ENCODE measurements at regions not wholly inside any gene's neighbourhood (a gene's known extent, or its start where the extent isn't known, plus 50 kb on each side); places are given as distances from the start of the nearest gene placed in this dataset.

GRCh38 chr12:124430491-124430890 lies 135.6 kb downstream of the RFLNA start:
- Histone ChIP-seq H3K36me3 (ENCODE audit: control insufficient read depth, insufficient read depth, low read length) (peaks cover 76% of the 10 kb centered on the region), H3K27ac (ENCODE audit: low read length) (no peak overlapping the region), H3K4me3 (ENCODE audit: low read length) (no peak overlapping the region), H3K27me3 (ENCODE audit: control insufficient read depth, insufficient read depth, low read length) (no peaks in the 10 kb centered on the region), H3K4me1 (ENCODE audit: control insufficient read depth, insufficient read depth, low read length) (peaks cover 52% of the 10 kb centered on the region), H3K9me3 (replicated peaks; ENCODE audit: control insufficient read depth, low read depth, low read length) (no peaks in the 10 kb centered on the region)
- WGBS (ENCODE audit: insufficient coverage): 89% methylated on average over 23 of the region's 23 CpGs
- DNase-seq: no peak

- Histone ChIP-seq H3K4me3 (ENCODE audit: low read length) (no peak overlapping the region), H3K4me1 (ENCODE audit: control insufficient read depth, insufficient read depth, low read length) (peaks cover 51% of the 10 kb centered on the region), H3K36me3 (ENCODE audit: control insufficient read depth, insufficient read depth, low read length) (peaks cover 78% of the 10 kb centered on the region), H3K27me3 (ENCODE audit: control insufficient read depth, insufficient read depth, low read length) (no peaks in the 10 kb centered on the region), H3K27ac (ENCODE audit: low read length) (no peak overlapping the region), H3K9me3 (replicated peaks; ENCODE audit: control insufficient read depth, low read depth, low read length) (no peaks in the 10 kb centered on the region)
- WGBS (ENCODE audit: insufficient coverage): 81% methylated on average over 11 of the region's 15 CpGs
- no peak for DNase-seq
These were observed 134.6 kb downstream of the RFLNA start for GRCh38 chr12:124429535-124429934.

- no peak overlapping the region for H3K4me3 ChIP-seq (ENCODE audit: low read length)
- H3K27ac ChIP-seq (ENCODE audit: low read length): peak overlapping the region; percentile 51
- H3K9me3 ChIP-seq (replicated peaks; ENCODE audit: control insufficient read depth, low read depth, low read length): no peaks in the 10 kb centered on the region
- 51% methylated on average over 9 of the region's 13 CpGs for WGBS (ENCODE audit: insufficient coverage)
- H3K36me3 ChIP-seq (ENCODE audit: control insufficient read depth, insufficient read depth, low read length): peaks cover 84% of the 10 kb centered on the region
- H3K27me3 ChIP-seq (ENCODE audit: control insufficient read depth, insufficient read depth, low read length): no peaks in the 10 kb centered on the region
- no peak for DNase-seq
- peaks cover 51% of the 10 kb centered on the region for H3K4me1 ChIP-seq (ENCODE audit: control insufficient read depth, insufficient read depth, low read length)
These were observed 133.9 kb downstream of the RFLNA start for GRCh38 chr12:124428792-124429281.

GRCh38 chr12:124428136-124428791 lies 133.4 kb downstream of the RFLNA start:
- DNase-seq: no peak
- 40% methylated on average over 17 of the region's 23 CpGs for WGBS (ENCODE audit: insufficient coverage)
- Histone ChIP-seq H3K27ac (ENCODE audit: low read length) (peak overlapping the region; percentile 51), H3K4me1 (ENCODE audit: control insufficient read depth, insufficient read depth, low read length) (peaks cover 53% of the 10 kb centered on the region), H3K36me3 (ENCODE audit: control insufficient read depth, insufficient read depth, low read length) (peaks cover 83% of the 10 kb centered on the region), H3K9me3 (replicated peaks; ENCODE audit: control insufficient read depth, low read depth, low read length) (no peaks in the 10 kb centered on the region), H3K27me3 (ENCODE audit: control insufficient read depth, insufficient read depth, low read length) (no peaks in the 10 kb centered on the region), H3K4me3 (ENCODE audit: low read length) (no peak overlapping the region)

GRCh38 chr12:124426594-124427555 lies 132.0 kb downstream of the RFLNA start:
- H3K4me1 ChIP-seq (ENCODE audit: control insufficient read depth, insufficient read depth, low read length): peaks cover 58% of the 10 kb centered on the region
- H3K27me3 ChIP-seq (ENCODE audit: control insufficient read depth, insufficient read depth, low read length): no peaks in the 10 kb centered on the region
- H3K27ac ChIP-seq (ENCODE audit: low read length): peak overlapping the region; percentile 31
- H3K9me3 ChIP-seq (replicated peaks; ENCODE audit: control insufficient read depth, low read depth, low read length): no peaks in the 10 kb centered on the region
- peaks cover 77% of the 10 kb centered on the region for H3K36me3 ChIP-seq (ENCODE audit: control insufficient read depth, insufficient read depth, low read length)
- 43% methylated on average over 35 of the region's 42 CpGs for WGBS (ENCODE audit: insufficient coverage)
- H3K4me3 ChIP-seq (ENCODE audit: low read length): no peak overlapping the region
- DNase-seq: no peak

GRCh38 chr12:124425667-124426066 lies 130.8 kb downstream of the RFLNA start:
- H3K27me3 ChIP-seq (ENCODE audit: control insufficient read depth, insufficient read depth, low read length): no peaks in the 10 kb centered on the region
- H3K4me1 ChIP-seq (ENCODE audit: control insufficient read depth, insufficient read depth, low read length): peaks cover 70% of the 10 kb centered on the region
- H3K36me3 ChIP-seq (ENCODE audit: control insufficient read depth, insufficient read depth, low read length): peaks cover 82% of the 10 kb centered on the region
- 75% methylated on average over 3 of the region's 6 CpGs for WGBS (ENCODE audit: insufficient coverage)
- no peak overlapping the region for H3K4me3 ChIP-seq (ENCODE audit: low read length)
- DNase-seq: no peak
- no peaks in the 10 kb centered on the region for H3K9me3 ChIP-seq (replicated peaks; ENCODE audit: control insufficient read depth, low read depth, low read length)
- H3K27ac ChIP-seq (ENCODE audit: low read length): no peak overlapping the region

- Histone ChIP-seq H3K27ac (ENCODE audit: low read length) (no peak overlapping the region), H3K4me1 (ENCODE audit: control insufficient read depth, insufficient read depth, low read length) (peaks cover 82% of the 10 kb centered on the region), H3K9me3 (replicated peaks; ENCODE audit: control insufficient read depth, low read depth, low read length) (no peaks in the 10 kb centered on the region), H3K4me3 (ENCODE audit: low read length) (no peak overlapping the region), H3K36me3 (ENCODE audit: control insufficient read depth, insufficient read depth, low read length) (peaks cover 82% of the 10 kb centered on the region), H3K27me3 (ENCODE audit: control insufficient read depth, insufficient read depth, low read length) (no peaks in the 10 kb centered on the region)
- no peak for DNase-seq
- 84% methylated on average over 6 of the region's 10 CpGs for WGBS (ENCODE audit: insufficient coverage)
These were observed 129.6 kb downstream of the RFLNA start for GRCh38 chr12:124424516-124424905.

GRCh38 chr12:124423761-124424515 lies 129.0 kb downstream of the RFLNA start:
- Histone ChIP-seq H3K27me3 (ENCODE audit: control insufficient read depth, insufficient read depth, low read length) (no peaks in the 10 kb centered on the region), H3K36me3 (ENCODE audit: control insufficient read depth, insufficient read depth, low read length) (peaks cover 82% of the 10 kb centered on the region), H3K27ac (ENCODE audit: low read length) (peak overlapping the region; percentile 94), H3K4me3 (ENCODE audit: low read length) (no peak overlapping the region), H3K9me3 (replicated peaks; ENCODE audit: control insufficient read depth, low read depth, low read length) (no peaks in the 10 kb centered on the region), H3K4me1 (ENCODE audit: control insufficient read depth, insufficient read depth, low read length) (peaks cover 81% of the 10 kb centered on the region)
- no peak for DNase-seq
- 64% methylated on average over 16 of the region's 26 CpGs for WGBS (ENCODE audit: insufficient coverage)

- 11% methylated on average over 34 of the region's 37 CpGs for WGBS (ENCODE audit: insufficient coverage)
- H3K36me3 ChIP-seq (ENCODE audit: control insufficient read depth, insufficient read depth, low read length): peaks cover 82% of the 10 kb centered on the region
These were observed 128.0 kb downstream of the RFLNA start for GRCh38 chr12:124422570-124423523.

More at GRCh38 chr12:124422570-124423523, 128.0 kb downstream of the RFLNA start:
- peaks cover 71% of the 10 kb centered on the region for H3K4me1 ChIP-seq (ENCODE audit: control insufficient read depth, insufficient read depth, low read length)
- peak overlapping the region; percentile 94 for H3K27ac ChIP-seq (ENCODE audit: low read length)
- H3K9me3 ChIP-seq (replicated peaks; ENCODE audit: control insufficient read depth, low read depth, low read length): no peaks in the 10 kb centered on the region
- H3K27me3 ChIP-seq (ENCODE audit: control insufficient read depth, insufficient read depth, low read length): no peaks in the 10 kb centered on the region
- no peak overlapping the region for H3K4me3 ChIP-seq (ENCODE audit: low read length)
- DNase-seq: peak; percentile 98
